IMR-90 (cell line): ENCODE measurements at regions not wholly inside any gene's neighbourhood (a gene's known extent, or its start where the extent isn't known, plus 50 kb on each side); places are given as distances from the start of the nearest gene placed in this dataset.

ENCODE experiments used
- ATAC-seq: fragments of 200-7000 bp; cut with Tn5 transposase; 2 replicates; pipeline ENCODE4 v1.9.1; 2020; ENCODE audit warnings: low read depth, mild to moderate bottlenecking, moderate library complexity
- BruUV-seq: library from RNA; stranded (reverse); fragments of 400-500 nt; replicated peaks from 2 replicates; lab custom pipeline; 2021; lab: Mats Ljungman, UMichigan
- CTCF ChIA-PET: fragments of 300-600 bp; formaldehyde crosslinking; extraction: SDS; loops from one replicate; lab custom pipeline; 2021; ENCODE audit warnings: antibody characterized with exemption; lab: Yijun Ruan, JAX
- POLR2A ChIA-PET: fragments of 300-600 bp; sonication (Branson Sonifier 250); formaldehyde crosslinking; loops from one replicate; lab custom pipeline; 2022; ENCODE audit warnings: antibody characterized with exemption; ENCODE audit not compliant: unreplicated experiment; lab: Charles Lee
- DNase-seq: peaks from one replicate; pipeline ENCODE4 v3.0.0; 2013
- H2AFZ ChIP-seq: replicated peaks from 2 replicates; pipeline ENCODE3; 2013; ENCODE audit warnings: low read length, mild to moderate bottlenecking; ENCODE audit not compliant: poor library complexity
- H2AK5ac ChIP-seq: 2 replicates; pipeline ENCODE4 v1.6.1; 2013; ENCODE audit warnings: low read depth, low read length, inconsistent platforms
- H2AK9ac ChIP-seq: replicated peaks from 2 replicates; pipeline ENCODE3; 2013; ENCODE audit warnings: mild to moderate bottlenecking, low read depth, low read length, moderate library complexity; ENCODE audit not compliant: poor library complexity
- H2BK120ac ChIP-seq: 2 replicates; pipeline ENCODE4 v1.6.1; 2013; ENCODE audit warnings: low read depth, low read length, inconsistent platforms
- H2BK15ac ChIP-seq: 3 replicates; pipeline ENCODE4 v1.6.1; 2013; ENCODE audit warnings: low read depth, low read length, inconsistent platforms
- H2BK20ac ChIP-seq: 2 replicates; pipeline ENCODE4 v1.6.1; 2013; ENCODE audit warnings: low read depth, mild to moderate bottlenecking, inconsistent platforms, low read length, moderate library complexity
- H2BK5ac ChIP-seq: 2 replicates; pipeline ENCODE4 v1.6.1; 2013; ENCODE audit warnings: mild to moderate bottlenecking, low read depth, low read length, inconsistent platforms; ENCODE audit not compliant: poor library complexity, severe bottlenecking
- H3K14ac ChIP-seq: replicated peaks from 2 replicates; pipeline ENCODE4 v1.6.1; 2013; ENCODE audit warnings: low read depth, low read length, inconsistent platforms
- H3K18ac ChIP-seq: 2 replicates; pipeline ENCODE4 v1.6.1; 2013; ENCODE audit warnings: low read depth, low read length, control low read depth
- H3K23ac ChIP-seq: 2 replicates; pipeline ENCODE4 v1.6.1; 2013; ENCODE audit warnings: low read depth, low read length, inconsistent platforms
- H3K27ac ChIP-seq: 2 replicates; pipeline ENCODE4 v1.5.1; 2013; ENCODE audit warnings: mild to moderate bottlenecking, control low read depth, low read length; ENCODE audit not compliant: insufficient read depth
- H3K27me3 ChIP-seq: 2 replicates; pipeline ENCODE4 v1.6.1; 2013; ENCODE audit warnings: low read length; ENCODE audit not compliant: control insufficient read depth, insufficient read depth
- H3K36me3 ChIP-seq: 2 replicates; pipeline ENCODE4 v1.6.1; 2013; ENCODE audit warnings: low read length, mixed read lengths; ENCODE audit not compliant: control insufficient read depth, insufficient read depth
- H3K4ac ChIP-seq: 2 replicates; pipeline ENCODE4 v1.6.1; 2013; ENCODE audit warnings: low read depth, low read length, inconsistent platforms
- H3K4me1 ChIP-seq: 2 replicates; pipeline ENCODE4 v1.6.1; 2013; ENCODE audit warnings: low read length, mixed read lengths; ENCODE audit not compliant: control insufficient read depth, insufficient read depth
- H3K4me2 ChIP-seq: 2 replicates; pipeline ENCODE4 v1.6.1; 2013; ENCODE audit warnings: low read depth, mild to moderate bottlenecking, control low read depth, low read length, moderate library complexity
- H3K4me3 ChIP-seq: 2 replicates; pipeline ENCODE4 v1.5.1; 2013; ENCODE audit warnings: low read depth, mild to moderate bottlenecking, control low read depth, low read length, moderate library complexity; ENCODE audit not compliant: insufficient read depth
- H3K56ac ChIP-seq: 2 replicates; pipeline ENCODE4 v1.6.1; 2013; ENCODE audit warnings: low read length, inconsistent platforms; ENCODE audit not compliant: insufficient read depth; ENCODE audit errors: extremely low read depth
- H3K79me1 ChIP-seq, 2 experiments: 2 replicates each; pipeline ENCODE4 v1.6.1; 2013; ENCODE audit warnings: low read length in 2 of 2, inconsistent platforms in 1 of 2, low read depth in 1 of 2
- H3K9ac ChIP-seq: 2 replicates; pipeline ENCODE4 v1.6.1; 2013; ENCODE audit warnings: low read depth, low read length, control low read depth
- H3K9me1 ChIP-seq: 2 replicates; pipeline ENCODE4 v1.6.1; 2013; ENCODE audit warnings: low read length, inconsistent platforms; ENCODE audit not compliant: insufficient read depth
- H3K9me3 ChIP-seq: 2 replicates; pipeline ENCODE4 v1.6.1; 2013; ENCODE audit warnings: low read length; ENCODE audit not compliant: control insufficient read depth, insufficient read depth
- H4K20me1 ChIP-seq: 2 replicates; pipeline ENCODE4 v1.6.1; 2013; ENCODE audit warnings: low read length, inconsistent platforms; ENCODE audit not compliant: insufficient read depth
- H4K5ac ChIP-seq: 2 replicates; pipeline ENCODE4 v1.6.1; 2013; ENCODE audit warnings: mild to moderate bottlenecking, low read depth, low read length, control low read depth
- H4K8ac ChIP-seq, 2 experiments: 2 replicates each; pipeline ENCODE4 v1.6.1; 2013; ENCODE audit warnings: low read depth in 2 of 2, low read length in 2 of 2, control low read depth in 1 of 2, inconsistent platforms in 1 of 2
- H4K91ac ChIP-seq: 2 replicates; pipeline ENCODE4 v1.6.1; 2013; ENCODE audit warnings: low read depth, low read length, inconsistent platforms; ENCODE audit not compliant: insufficient read depth
- CEBPB ChIP-seq: IDR thresholded peaks from 2 replicates; pipeline ENCODE4 v1.6.1; 2012; ENCODE audit warnings: low read depth, low read length, improper control_type of control experiment
- FOS ChIP-seq: fragments of 150-350 bp; IDR thresholded peaks from 2 replicates; pipeline ENCODE4 v1.6.1; 2016; ENCODE audit warnings: low read depth, low read length
- WGBS, 2 experiments: methylation state at CpG; one replicate each; pipeline versions ENCODE4 v1.1.5 to v1.1.7; 2013; ENCODE audit warnings: missing lambda C conversion rate in 2 of 2; ENCODE audit not compliant: insufficient read length in 1 of 2; ENCODE audit errors: extremely low coverage in 2 of 2; 5-methylcytosine and 5-hydroxymethylcytosine counted together
- dilution Hi-C: fragments of 300-500 bp; cut with HindIII; formaldehyde crosslinking; loops from one replicate; pipeline ENCODE4 v1.14.3; 2018; ENCODE audit warnings: low sequenced_read_pairs; ENCODE audit not compliant: unreplicated experiment
- in situ Hi-C: fragments of 300-500 bp; cut with MboI; formaldehyde crosslinking; loops from 3 replicates; pipeline ENCODE4 v1.14.3; 2019; ENCODE audit warnings: low sequenced_read_pairs, inconsistent platforms, mixed read lengths
- intact Hi-C: fragments of 100-400 bp; cut with micrococcal nuclease; formaldehyde crosslinking; loops from 2 replicates; pipeline ENCODE4 v1.10.0; 2022

- no TSS peak for BruUV-seq
- peak overlapping the region; percentile 28; the same call in 1 of the 2 replicates for H3K23ac ChIP-seq
Measured at GRCh38 chr5:34529581-34530331, 126.4 kb upstream of the RAI14 start.

More at GRCh38 chr5:34529581-34530331, 126.4 kb upstream of the RAI14 start:
- 82% methylated on average over 6 of the region's 10 CpGs; no CpG with 5 or more reads in 1 of the 2 experiments for WGBS, 2 experiments
- Histone ChIP-seq H3K9ac (peak overlapping the region; percentile 28; the same call in 1 of the 2 replicates), H3K9me3 (no peaks in the 10 kb centered on the region), H3K18ac (peak overlapping the region; percentile 95), H2BK15ac (peak overlapping the region; percentile 91; the same call in 1 of the 3 replicates), H3K9me1 (peaks cover 27% of the 10 kb centered on the region), H4K8ac (peak overlapping the region; percentile 42 to 80; a peak in 3 of 4 replicates), H2AK9ac (peak overlapping the region; percentile 49), H3K4me2 (peak overlapping the region; percentile 21; the same call in 1 of the 2 replicates), H4K91ac (peak overlapping the region; percentile 84), H3K27ac (peak overlapping the region; percentile 73), H3K4me1 (peaks cover 33% of the 10 kb centered on the region), H2BK5ac (peak overlapping the region; percentile 63), H3K36me3 (no peaks in the 10 kb centered on the region), H3K27me3 (no peaks in the 10 kb centered on the region), H2BK20ac (peak overlapping the region; percentile 45), H3K56ac (no peak overlapping the region), H3K4me3 (no peak overlapping the region), H3K79me1 (peaks cover 10 to 25% of the 10 kb centered on the region in 2 experiments; a peak in 3 of 4 replicates), H2AK5ac (peak overlapping the region; percentile 89), H3K4ac (peak overlapping the region; percentile 68), H4K5ac (peak overlapping the region; percentile 94), H4K20me1 (peaks cover 3% of the 10 kb centered on the region; the same call in 1 of the 2 replicates), H2AFZ (peak overlapping the region; percentile 72), H2BK120ac (peak overlapping the region; percentile 67), H3K14ac (peak overlapping the region; percentile 35)
- POLR2A ChIA-PET: no interaction called here
- in situ Hi-C loops: loop anchor here (5.0 kb wide), 1 partner anchor 128 kb away; the partner anchor contains the start of gene RAI14
- dilution Hi-C loops: no loop called here
- no peak for TF ChIP-seq CEBPB
- no peak for TF ChIP-seq FOS
- intact Hi-C loops: loop anchor here (5.0 to 10.0 kb wide), 2 partner anchors 155 to 283 kb away; no protein-coding TSS in a partner anchor
- DNase-seq (peak; percentile 18), ATAC-seq (peak; percentile 57)
- CTCF ChIA-PET: interaction anchor here (0.7 kb wide), 1 partner anchor 421 kb away, joined by 8 read pairs; no protein-coding TSS in a partner anchor
